DND-41 (cell line): ENCODE measurements at regions not wholly inside any gene's neighbourhood (a gene's known extent, or its start where the extent isn't known, plus 50 kb on each side); places are given as distances from the start of the nearest gene placed in this dataset.

Experiments used
- ATAC-seq: fragments of 200-7000 bp; cut with Tn5 transposase; 3 replicates; pipeline ENCODE4 v1.9.1; 2021; ENCODE audit warnings: low read depth; ENCODE audit not compliant: insufficient read depth
- DNase-seq: peaks from one replicate; pipeline ENCODE4 v3.0.0-alpha.2; 2020
- H2AFZ ChIP-seq: 2 replicates; pipeline ENCODE4 v1.6.0; 2012; ENCODE audit warnings: low read depth, low read length
- H3K27ac ChIP-seq: 2 replicates; pipeline ENCODE4 v1.5.1; 2012; ENCODE audit warnings: low read length, inconsistent platforms
- H3K27me3 ChIP-seq: fragments of 200-600 bp; sonication (generic); 2 replicates; pipeline ENCODE4 v1.6.0; 2012; ENCODE audit warnings: low read length, mild to moderate bottlenecking, inconsistent platforms; ENCODE audit not compliant: insufficient read depth, poor library complexity
- H3K36me3 ChIP-seq: 2 replicates; pipeline ENCODE4 v1.5.1; 2012; ENCODE audit warnings: low read length, inconsistent platforms; ENCODE audit not compliant: insufficient read depth
- H3K4me1 ChIP-seq: 2 replicates; pipeline ENCODE4 v1.5.1; 2012; ENCODE audit warnings: mild to moderate bottlenecking, low read length; ENCODE audit not compliant: insufficient read depth
- H3K4me2 ChIP-seq: 2 replicates; pipeline ENCODE4 v1.6.0; 2012; ENCODE audit warnings: mild to moderate bottlenecking, moderate library complexity, low read length, inconsistent platforms; ENCODE audit not compliant: insufficient read depth
- H3K4me3 ChIP-seq, 2 experiments: fragments of 200-600 bp in 1 of 2; shearing (Covaris generic) in 1 of 2; 2 replicates each; pipeline ENCODE4 v1.5.1; 2012 to 2016; ENCODE audit warnings: inconsistent platforms in 2 of 2, low read length in 2 of 2, mild to moderate bottlenecking in 2 of 2, low read depth in 1 of 2, moderate library complexity in 1 of 2
- H3K79me2 ChIP-seq: 2 replicates; pipeline ENCODE4 v1.6.0; 2012; ENCODE audit warnings: low read length, inconsistent platforms; ENCODE audit not compliant: insufficient read depth
- H3K9ac ChIP-seq: 2 replicates; pipeline ENCODE4 v1.6.0; 2012; ENCODE audit warnings: low read depth, mild to moderate bottlenecking, inconsistent platforms, low read length, moderate library complexity
- H3K9me3 ChIP-seq: 2 replicates; pipeline ENCODE4 v1.5.1; 2012; ENCODE audit warnings: low read length, moderate library complexity, mild to moderate bottlenecking, inconsistent platforms; ENCODE audit not compliant: insufficient read depth, severe bottlenecking
- H4K20me1 ChIP-seq: 2 replicates; pipeline ENCODE4 v1.6.0; 2012; ENCODE audit warnings: low read length; ENCODE audit not compliant: insufficient read depth
- EZH2 ChIP-seq: IDR thresholded peaks from 3 replicates; pipeline ENCODE4 v1.6.1; 2012; ENCODE audit warnings: borderline replicate concordance, low read depth, mild to moderate bottlenecking, moderate library complexity, low read length, inconsistent platforms; ENCODE audit not compliant: severe bottlenecking
- TF ChIP-seq, protein P1 (sequence below): IDR thresholded peaks from 2 replicates; pipeline ENCODE4 v1.5.1; 2012; ENCODE audit warnings: borderline replicate concordance, low read length, moderate library complexity, mild to moderate bottlenecking; ENCODE audit not compliant: poor library complexity, severe bottlenecking; ENCODE audit errors: extremely low read depth

GRCh38 chr10:109668703-109669102 lies 254.6 kb downstream of the XPNPEP1 start:
- TF ChIP-seq, protein P1, sequence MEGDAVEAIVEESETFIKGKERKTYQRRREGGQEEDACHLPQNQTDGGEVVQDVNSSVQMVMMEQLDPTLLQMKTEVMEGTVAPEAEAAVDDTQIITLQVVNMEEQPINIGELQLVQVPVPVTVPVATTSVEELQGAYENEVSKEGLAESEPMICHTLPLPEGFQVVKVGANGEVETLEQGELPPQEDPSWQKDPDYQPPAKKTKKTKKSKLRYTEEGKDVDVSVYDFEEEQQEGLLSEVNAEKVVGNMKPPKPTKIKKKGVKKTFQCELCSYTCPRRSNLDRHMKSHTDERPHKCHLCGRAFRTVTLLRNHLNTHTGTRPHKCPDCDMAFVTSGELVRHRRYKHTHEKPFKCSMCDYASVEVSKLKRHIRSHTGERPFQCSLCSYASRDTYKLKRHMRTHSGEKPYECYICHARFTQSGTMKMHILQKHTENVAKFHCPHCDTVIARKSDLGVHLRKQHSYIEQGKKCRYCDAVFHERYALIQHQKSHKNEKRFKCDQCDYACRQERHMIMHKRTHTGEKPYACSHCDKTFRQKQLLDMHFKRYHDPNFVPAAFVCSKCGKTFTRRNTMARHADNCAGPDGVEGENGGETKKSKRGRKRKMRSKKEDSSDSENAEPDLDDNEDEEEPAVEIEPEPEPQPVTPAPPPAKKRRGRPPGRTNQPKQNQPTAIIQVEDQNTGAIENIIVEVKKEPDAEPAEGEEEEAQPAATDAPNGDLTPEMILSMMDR: no peak
- TF ChIP-seq EZH2: no peak
- DNase-seq: no peak
- H3K4me1 ChIP-seq: no peaks in the 10 kb centered on the region
- H4K20me1 ChIP-seq: no peaks in the 10 kb centered on the region
- no peaks in the 10 kb centered on the region for H3K79me2 ChIP-seq
- peaks cover 4% of the 10 kb centered on the region for H3K9me3 ChIP-seq
- no peak overlapping the region for H2AFZ ChIP-seq
- no peak overlapping the region for H3K9ac ChIP-seq
- H3K4me3 ChIP-seq: no peak overlapping the region
- no peak for ATAC-seq
- H3K27ac ChIP-seq: no peak overlapping the region
- H3K4me2 ChIP-seq: no peak overlapping the region
- no peaks in the 10 kb centered on the region for H3K27me3 ChIP-seq
- no peaks in the 10 kb centered on the region for H3K36me3 ChIP-seq

DNA sequence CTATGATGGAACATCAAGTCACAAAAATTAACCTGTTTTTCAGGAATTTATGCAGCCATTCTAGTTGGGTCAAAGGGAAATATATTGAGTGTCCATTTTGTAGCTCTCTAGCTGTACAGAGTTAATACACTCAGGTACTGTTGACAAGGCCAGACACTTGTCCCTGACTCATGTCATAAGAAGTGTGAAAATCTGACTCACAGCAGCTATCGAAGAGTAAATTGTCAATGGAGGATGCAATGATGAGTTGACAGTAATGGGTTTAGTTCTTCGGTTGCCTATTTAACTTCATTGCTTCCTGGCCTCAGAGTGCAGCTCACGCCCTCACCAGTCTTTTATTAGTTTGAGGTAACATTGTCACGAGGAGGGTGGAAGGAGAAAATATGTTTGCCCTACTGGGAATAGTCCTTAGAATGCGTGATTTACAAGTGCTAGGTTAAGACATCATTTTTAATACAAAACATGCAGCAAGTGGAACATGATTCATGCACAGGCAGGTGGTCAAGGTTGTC lies 255.1 kb downstream of the XPNPEP1 start:
- no peak overlapping the region for H3K9ac ChIP-seq
- no peak overlapping the region for H3K27ac ChIP-seq
- H3K27me3 ChIP-seq: no peaks in the 10 kb centered on the region
- no peak overlapping the region for H2AFZ ChIP-seq
- no peaks in the 10 kb centered on the region for H4K20me1 ChIP-seq
- H3K79me2 ChIP-seq: no peaks in the 10 kb centered on the region
- no peaks in the 10 kb centered on the region for H3K4me1 ChIP-seq
- no peaks in the 10 kb centered on the region for H3K36me3 ChIP-seq
- DNase-seq (no peak), ATAC-seq (no peak)
- no peak overlapping the region for H3K4me3 ChIP-seq
- H3K4me2 ChIP-seq: no peak overlapping the region
- peaks cover 9% of the 10 kb centered on the region for H3K9me3 ChIP-seq
- no peak for TF ChIP-seq EZH2
- TF ChIP-seq, protein P1: no peak

DNA sequence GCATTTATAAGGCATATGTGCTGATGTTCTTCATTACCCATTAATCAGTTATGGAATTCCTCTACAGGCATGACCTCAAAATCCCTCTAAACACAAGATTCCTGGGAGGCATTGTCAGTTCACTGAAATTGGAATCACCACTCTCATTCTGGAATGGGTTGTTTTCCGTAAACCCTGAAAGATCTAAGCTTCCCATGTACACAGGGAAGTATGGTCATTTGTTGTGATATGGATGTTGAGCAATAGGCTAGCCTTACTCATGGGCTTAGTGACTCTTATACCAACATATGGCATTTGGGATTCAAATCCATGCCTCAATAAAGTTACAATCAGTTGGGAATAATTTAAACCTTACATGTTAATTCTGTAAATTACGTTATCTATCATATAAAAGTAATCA lies 258.0 kb downstream of the XPNPEP1 start:
- peaks cover 13% of the 10 kb centered on the region for H3K9me3 ChIP-seq
- H3K4me2 ChIP-seq: no peak overlapping the region
- no peaks in the 10 kb centered on the region for H3K27me3 ChIP-seq
- no peak for DNase-seq
- TF ChIP-seq, protein P1: no peak
- no peak for TF ChIP-seq EZH2
- no peaks in the 10 kb centered on the region for H3K79me2 ChIP-seq
- ATAC-seq: no peak
- H3K4me1 ChIP-seq: no peaks in the 10 kb centered on the region
- no peak overlapping the region for H3K9ac ChIP-seq
- H3K4me3 ChIP-seq: no peak overlapping the region
- H3K27ac ChIP-seq: no peak overlapping the region
- no peaks in the 10 kb centered on the region for H4K20me1 ChIP-seq
- H2AFZ ChIP-seq: no peak overlapping the region
- no peaks in the 10 kb centered on the region for H3K36me3 ChIP-seq

GRCh38 chr10:109664554-109664953 lies 258.8 kb downstream of the XPNPEP1 start:
- no peak overlapping the region for H3K9ac ChIP-seq
- no peaks in the 10 kb centered on the region for H3K27me3 ChIP-seq
- H3K9me3 ChIP-seq: peaks cover 13% of the 10 kb centered on the region
- no peak overlapping the region for H3K4me2 ChIP-seq
- no peaks in the 10 kb centered on the region for H3K36me3 ChIP-seq
- TF ChIP-seq, protein P1: no peak
- TF ChIP-seq EZH2: no peak
- no peaks in the 10 kb centered on the region for H3K79me2 ChIP-seq
- H4K20me1 ChIP-seq: no peaks in the 10 kb centered on the region
- no peak for ATAC-seq
- no peak overlapping the region for H2AFZ ChIP-seq
- H3K4me1 ChIP-seq: no peaks in the 10 kb centered on the region
- H3K4me3 ChIP-seq: no peak overlapping the region
- no peak for DNase-seq
- no peak overlapping the region for H3K27ac ChIP-seq
